ENCODE measurements at regions not wholly inside any gene's neighbourhood (a gene's known extent, or its start where the extent isn't known, plus 50 kb on each side); places are given as distances from the start of the nearest gene placed in this dataset.

GRCh38 chr6:105487040-105487790 is 84.3 kb upstream of the PREP start:
- ChIA-PET POLR2A (no interaction called here), CTCF (interaction anchor here (1.1 to 3.2 kb wide), 4 partner anchors 8 to 814 kb away, joined by 4 to 31 read pairs (median 5); no protein-coding TSS in a partner anchor)
- 91% methylated on average over 9 of the region's 9 CpGs for WGBS (ENCODE audit: low lambda C conversion rate)
- no peaks in the 10 kb centered on the region for H4K20me1 ChIP-seq (ENCODE audit: insufficient read depth)
- H3K9me3 ChIP-seq: no peaks in the 10 kb centered on the region
- no peak for TF ChIP-seq CHD2 (IDR thresholded peaks at IDR 0.05; ENCODE audit: low read length, partially characterized antibody)
- no peak for TF ChIP-seq YY1 (IDR thresholded peaks at IDR 0.05; ENCODE audit: low read depth)
- TF ChIP-seq ZBTB33 (IDR thresholded peaks at IDR 0.05; ENCODE audit: borderline replicate concordance, low read depth): no peak
- TF ChIP-seq EP300 (IDR thresholded peaks at IDR 0.05; ENCODE audit: borderline replicate concordance in 1 of 2, low read depth in 1 of 2, low read length in 1 of 2): no peak
- TF ChIP-seq RAD21 (IDR thresholded peaks at IDR 0.05; ENCODE audit: low read length): no peak
- TF ChIP-seq POLR2AphosphoS5 (IDR thresholded peaks at IDR 0.05; ENCODE audit: low read depth, low read length): no peak
- TF ChIP-seq MAX (IDR thresholded peaks at IDR 0.05; ENCODE audit: low read depth): no peak
- no peak for TF ChIP-seq GABPA (IDR thresholded peaks at IDR 0.05; ENCODE audit: low read depth)
- no peak for TF ChIP-seq ELF1 (IDR thresholded peaks at IDR 0.05)
- TF ChIP-seq GATA2 (CRISPR knock-in tag; IDR thresholded peaks at IDR 0.05): no peak
- TF ChIP-seq FOXM1 (IDR thresholded peaks at IDR 0.05; ENCODE audit: low read depth): no peak
- TF ChIP-seq USF1 (IDR thresholded peaks at IDR 0.05; ENCODE audit: borderline replicate concordance, low read depth): no peak
- TF ChIP-seq TAF1 (IDR thresholded peaks at IDR 0.05; ENCODE audit: borderline replicate concordance, low read depth, low read length): no peak
- no peak for TF ChIP-seq PBX3 (IDR thresholded peaks at IDR 0.05)
- no peak overlapping the region for H3K9ac ChIP-seq
- H3K9me2 ChIP-seq: no peaks in the 10 kb centered on the region
- peaks cover 1 to 17% of the 10 kb centered on the region in 2 experiments for H3K4me1 ChIP-seq (ENCODE audit: control insufficient read depth in 1 of 2, insufficient read depth in 2 of 2, low read depth in 1 of 2, low read length in 1 of 2)
- no peak for DNase-seq
- H3K4me2 ChIP-seq: no peak overlapping the region
- H3K27ac ChIP-seq (ENCODE audit: low read depth in 2 of 2, low read length in 1 of 2): no peak overlapping the region
- H3K36me3 ChIP-seq (replicated peaks in 1 of 2; ENCODE audit: control insufficient read depth in 1 of 2, insufficient read depth in 2 of 2, low read length in 1 of 2): no peaks in the 10 kb centered on the region
- no peaks in the 10 kb centered on the region for H3K27me3 ChIP-seq (ENCODE audit: insufficient read depth)
- no peak overlapping the region for H2AFZ ChIP-seq (ENCODE audit: low read depth)
- no peak overlapping the region for H3K4me3 ChIP-seq (ENCODE audit: low read depth in 2 of 2, low read length in 1 of 2)
- H3F3A ChIP-seq (replicated peaks; ENCODE audit: insufficient read depth): peaks cover 16% of the 10 kb centered on the region
- no peaks in the 10 kb centered on the region for H3K79me2 ChIP-seq (ENCODE audit: insufficient read depth)
